Activated CD4-positive, alpha-beta memory T cell treated with anti-CD3 and anti-CD28 coated beads for 36 hours (primary cell): ENCODE measurements at regions not wholly inside any gene's neighbourhood (a gene's known extent, or its start where the extent isn't known, plus 50 kb on each side); places are given as distances from the start of the nearest gene placed in this dataset.

Experiments used
- CTCF ChIA-PET: fragments of 350-600 bp; sonication (Branson Sonifier 250); formaldehyde crosslinking; loops from one replicate; lab custom pipeline; 2021; ENCODE audit warnings: antibody characterized with exemption, inconsistent platforms; lab: Charles Lee
- POLR2A ChIA-PET: fragments of 350-600 bp; sonication (Branson Sonifier 250); formaldehyde crosslinking; loops from one replicate; lab custom pipeline; 2021; ENCODE audit warnings: antibody characterized with exemption; lab: Charles Lee
- DNase-seq: peaks from one replicate; pipeline ENCODE4 v3.0.0-alpha.2; 2020
- H3K27ac Mint-ChIP-seq: one replicate; pipeline ENCODE4 v1.8.0; 2021; ENCODE audit warnings: mixed read lengths
- H3K27me3 Mint-ChIP-seq: one replicate; pipeline ENCODE4 v1.8.0; 2021; ENCODE audit warnings: mixed read lengths
- H3K36me3 Mint-ChIP-seq: one replicate; pipeline ENCODE4 v1.8.0; 2021; ENCODE audit warnings: mixed read lengths
- H3K4me1 Mint-ChIP-seq: one replicate; pipeline ENCODE4 v1.8.0; 2021; ENCODE audit warnings: low read depth, mixed read lengths
- H3K4me3 Mint-ChIP-seq: one replicate; pipeline ENCODE4 v1.8.0; 2021; ENCODE audit warnings: mild to moderate bottlenecking, mixed read lengths
- H3K9me3 Mint-ChIP-seq: one replicate; pipeline ENCODE4 v1.8.0; 2021; ENCODE audit warnings: mixed read lengths
- intact Hi-C: fragments of 100-400 bp; cut with micrococcal nuclease; formaldehyde crosslinking; loops from one replicate; pipeline ENCODE4 v1.15.1; 2023

DNA sequence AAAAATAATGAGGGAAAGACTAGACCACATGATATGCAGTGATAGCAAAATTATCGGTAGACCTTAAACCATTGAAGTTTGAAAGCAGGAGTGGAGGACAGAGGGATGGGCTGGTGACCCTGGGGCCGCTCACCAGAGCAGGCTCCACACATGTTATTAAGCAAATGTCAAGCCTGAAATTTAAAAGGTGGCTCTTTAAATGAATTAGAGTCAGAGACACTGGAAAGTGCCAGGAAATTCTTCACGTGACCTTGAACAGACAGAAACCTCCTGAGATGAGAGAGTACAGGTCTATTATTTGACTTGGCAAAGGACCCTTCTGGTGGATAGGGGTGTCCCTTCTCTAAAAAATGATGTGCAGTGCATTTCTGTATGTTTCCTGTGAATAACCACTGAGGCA lies 111.0 kb upstream of the CPEB4 start:
- Mint-ChIP-seq H3K27ac (no peak overlapping the region), H3K4me1 (peaks cover 12% of the 10 kb centered on the region), H3K27me3 (no peaks in the 10 kb centered on the region), H3K4me3 (no peak overlapping the region), H3K9me3 (no peaks in the 10 kb centered on the region), H3K36me3 (no peaks in the 10 kb centered on the region)
- no peak for DNase-seq
- intact Hi-C loops: no loop called here
- CTCF ChIA-PET: no interaction called here
- POLR2A ChIA-PET: no interaction called here

DNA sequence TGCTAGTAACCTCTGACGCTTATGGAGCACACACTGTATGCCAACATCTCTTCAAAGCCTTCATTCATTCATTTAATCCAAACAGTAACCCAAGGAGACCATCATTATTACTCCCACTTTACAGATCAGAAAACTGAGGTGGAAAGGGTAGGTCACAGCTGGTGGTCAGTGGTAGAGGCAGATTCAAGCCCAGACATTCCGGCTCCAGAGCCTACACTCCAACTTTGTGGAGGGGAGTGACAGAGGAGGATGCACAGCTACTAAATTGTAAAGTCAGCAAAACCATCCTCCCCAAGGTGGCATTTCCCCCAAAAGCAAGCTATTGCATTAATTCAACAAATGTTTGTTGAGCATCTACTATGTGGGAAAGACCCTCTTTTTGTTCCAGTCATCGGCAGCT lies 110.5 kb upstream of the CPEB4 start:
- Mint-ChIP-seq H3K36me3 (no peaks in the 10 kb centered on the region), H3K4me1 (peaks cover 17% of the 10 kb centered on the region), H3K4me3 (no peak overlapping the region), H3K9me3 (no peaks in the 10 kb centered on the region), H3K27me3 (no peaks in the 10 kb centered on the region), H3K27ac (no peak overlapping the region)
- POLR2A ChIA-PET: no interaction called here
- CTCF ChIA-PET: no interaction called here
- intact Hi-C loops: no loop called here
- no peak for DNase-seq

GRCh38 chr5:173778152-173778782 lies 109.9 kb upstream of the CPEB4 start:
- ChIA-PET POLR2A (no interaction called here), CTCF (no interaction called here)
- H3K27ac Mint-ChIP-seq: no peak overlapping the region

GRCh38 chr5:173778784-173779304 lies 109.3 kb upstream of the CPEB4 start:
- intact Hi-C loops: no loop called here
- H3K36me3 Mint-ChIP-seq: no peaks in the 10 kb centered on the region
- no peaks in the 10 kb centered on the region for H3K9me3 Mint-ChIP-seq
- no peak for DNase-seq
- CTCF ChIA-PET: no interaction called here
- H3K27me3 Mint-ChIP-seq: no peaks in the 10 kb centered on the region
- POLR2A ChIA-PET: no interaction called here
- H3K27ac Mint-ChIP-seq: no peak overlapping the region
- no peak overlapping the region for H3K4me3 Mint-ChIP-seq
- H3K4me1 Mint-ChIP-seq: peaks cover 20% of the 10 kb centered on the region

More at GRCh38 chr5:173778152-173778782, 109.9 kb upstream of the CPEB4 start:
- intact Hi-C loops: no loop called here
- Mint-ChIP-seq H3K4me1 (peaks cover 20% of the 10 kb centered on the region), H3K4me3 (no peak overlapping the region), H3K36me3 (no peaks in the 10 kb centered on the region), H3K9me3 (no peaks in the 10 kb centered on the region), H3K27me3 (no peaks in the 10 kb centered on the region)
- DNase-seq: no peak

DNA sequence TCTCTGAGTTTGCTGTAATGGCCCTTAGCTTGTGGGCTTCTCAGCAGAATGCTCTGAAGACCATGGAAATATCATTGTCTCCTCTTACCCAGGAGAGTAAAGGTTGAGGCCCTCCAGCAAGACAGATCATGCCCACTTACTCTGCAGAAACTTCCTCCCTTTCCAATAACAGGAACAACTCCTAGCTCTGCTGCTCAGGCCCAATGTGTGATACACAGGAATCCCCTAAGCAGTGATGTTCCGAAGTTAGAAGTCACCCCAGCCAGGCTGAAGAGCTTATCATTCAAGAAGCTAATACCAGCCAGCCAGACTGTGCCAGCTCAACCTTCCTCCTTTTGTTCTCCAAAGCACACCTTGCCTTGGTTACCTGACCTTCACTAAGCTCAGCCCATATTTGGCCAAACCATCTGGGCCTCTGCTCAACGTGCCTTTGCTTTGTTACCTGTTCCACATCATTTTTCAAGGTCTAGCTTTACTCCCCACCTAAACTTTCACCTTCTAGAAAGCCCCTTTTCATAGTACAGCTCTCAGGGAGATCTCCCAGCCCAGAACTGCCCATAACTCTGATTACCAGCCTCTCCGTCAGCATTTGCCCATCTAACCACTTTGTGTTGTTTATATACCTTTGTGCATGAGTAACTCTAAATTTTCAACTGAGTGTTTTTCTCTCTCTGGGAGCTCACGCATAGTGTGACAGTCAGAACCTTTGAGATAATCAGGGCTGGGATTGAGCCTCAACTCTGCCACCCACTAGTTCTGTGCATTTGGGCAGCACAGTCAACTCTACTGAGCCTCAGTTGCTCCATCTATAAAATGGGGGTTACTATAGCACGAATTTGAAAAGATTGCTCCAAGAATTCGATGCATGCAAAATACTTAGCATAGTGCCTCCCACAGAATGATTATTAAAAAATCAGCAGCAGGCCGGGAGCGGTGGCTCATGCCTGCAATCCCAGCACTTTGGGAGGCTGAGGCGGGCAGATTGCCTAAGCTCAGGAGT lies 107.6 kb upstream of the CPEB4 start:
- intact Hi-C loops: loop anchor here (5.0 kb wide), 2 partner anchors 107 to 137 kb away; partner anchors contain the start of gene CPEB4
- POLR2A ChIA-PET: interaction anchor here (1.1 kb wide), 1 partner anchor 164 kb away, joined by 3 read pairs; the partner anchor contains the start of gene BOD1
- Mint-ChIP-seq H3K9me3 (no peaks in the 10 kb centered on the region), H3K4me3 (no peak overlapping the region), H3K36me3 (no peaks in the 10 kb centered on the region), H3K27me3 (no peaks in the 10 kb centered on the region), H3K27ac (no peak overlapping the region), H3K4me1 (peaks cover 22% of the 10 kb centered on the region)
- CTCF ChIA-PET: interaction anchor here (0.5 to 1.0 kb wide), 4 partner anchors 117 to 172 kb away, joined by 3 read pairs; no protein-coding TSS in a partner anchor
- no peak for DNase-seq

DNA sequence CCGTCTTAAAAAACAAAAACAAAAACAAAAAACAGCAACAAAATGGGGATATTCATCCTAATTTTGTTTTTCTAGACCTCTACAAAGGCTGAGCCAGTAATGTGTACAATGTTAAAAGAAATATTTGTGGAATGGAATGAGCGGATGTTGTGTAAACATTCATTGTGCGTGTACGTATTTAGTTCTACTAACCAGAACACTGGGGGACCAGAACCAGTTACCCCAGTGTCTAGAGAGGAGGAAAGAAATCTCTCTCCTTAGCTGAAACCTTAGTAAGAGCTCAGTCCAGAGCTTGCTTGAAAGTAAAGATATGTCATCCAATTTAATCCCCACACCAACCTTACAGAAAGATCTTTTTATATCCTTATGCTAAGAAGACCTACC lies 106.7 kb upstream of the CPEB4 start:
- no peaks in the 10 kb centered on the region for H3K9me3 Mint-ChIP-seq
- H3K27ac Mint-ChIP-seq: peak overlapping the region; percentile 93
- H3K36me3 Mint-ChIP-seq: no peaks in the 10 kb centered on the region
- intact Hi-C loops: loop anchor here (5.0 kb wide), 2 partner anchors 106 to 136 kb away; partner anchors contain the start of gene CPEB4
- no peak overlapping the region for H3K4me3 Mint-ChIP-seq
- DNase-seq: no peak
- ChIA-PET POLR2A (no interaction called here), CTCF (no interaction called here)
- no peaks in the 10 kb centered on the region for H3K27me3 Mint-ChIP-seq
- H3K4me1 Mint-ChIP-seq: peaks cover 29% of the 10 kb centered on the region

DNA sequence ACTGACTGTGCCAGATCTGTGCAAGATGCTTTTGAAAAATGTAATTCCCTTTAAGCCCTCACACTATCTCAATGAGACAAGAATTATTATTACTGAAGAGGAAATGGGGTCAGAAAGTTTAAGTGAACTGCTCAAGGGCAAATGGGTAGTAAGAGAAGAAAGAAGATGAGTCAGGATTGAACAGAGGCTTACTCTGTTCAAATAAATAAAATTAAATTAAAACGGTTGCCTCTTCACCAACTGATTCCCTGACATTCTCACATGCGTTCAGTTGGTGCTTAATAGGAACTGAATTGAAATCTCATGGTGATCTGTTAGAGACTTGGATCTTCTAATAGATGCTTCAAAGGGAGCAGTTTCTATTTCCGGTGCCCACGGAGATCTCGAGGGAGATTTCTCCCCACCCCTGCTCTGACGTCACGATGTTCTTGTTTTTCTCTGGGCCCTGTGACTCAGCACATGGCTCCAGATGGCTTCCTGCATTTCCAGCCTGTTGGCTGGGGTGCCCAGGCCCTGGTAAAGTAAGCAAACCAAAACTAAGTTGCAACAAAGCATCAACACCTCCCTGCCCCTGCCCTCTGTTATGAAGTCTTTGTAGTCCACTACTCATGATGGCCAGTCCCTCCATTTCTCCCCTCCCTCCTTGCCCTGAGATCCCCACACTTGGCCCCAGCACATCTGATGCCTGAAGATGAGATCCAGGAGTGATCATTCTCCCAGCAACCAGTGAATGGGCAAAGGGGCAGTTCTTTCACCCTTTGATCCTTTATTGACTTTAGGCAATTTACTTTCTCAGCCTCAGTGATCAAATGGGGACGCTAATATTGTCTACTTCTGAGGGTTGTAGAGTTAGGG lies 106.1 kb upstream of the CPEB4 start:
- peak overlapping the region; percentile 30 for H3K4me3 Mint-ChIP-seq
- CTCF ChIA-PET: no interaction called here
- POLR2A ChIA-PET: no interaction called here

GRCh38 chr5:173782671-173783101 lies 105.5 kb upstream of the CPEB4 start:
- POLR2A ChIA-PET: no interaction called here
- CTCF ChIA-PET: no interaction called here
- intact Hi-C loops: loop anchor here (5.0 kb wide), 2 partner anchors 105 to 135 kb away; partner anchors contain the start of gene CPEB4

More for the DNA sequence above, 106.1 kb upstream of the CPEB4 start:
- Mint-ChIP-seq H3K4me1 (peaks cover 33% of the 10 kb centered on the region), H3K9me3 (no peaks in the 10 kb centered on the region), H3K27me3 (no peaks in the 10 kb centered on the region), H3K27ac (peak overlapping the region; percentile 93), H3K36me3 (no peaks in the 10 kb centered on the region)
- intact Hi-C loops: loop anchor here (5.0 kb wide), 2 partner anchors 105 to 135 kb away; partner anchors contain the start of gene CPEB4
- DNase-seq: peak; percentile 79

GRCh38 chr5:173783371-173783770 lies 104.8 kb upstream of the CPEB4 start:
- H3K27me3 Mint-ChIP-seq: no peaks in the 10 kb centered on the region
- ChIA-PET CTCF (no interaction called here), POLR2A (no interaction called here)
- H3K36me3 Mint-ChIP-seq: no peaks in the 10 kb centered on the region
- intact Hi-C loops: loop anchor here (5.0 kb wide), 2 partner anchors 104 to 134 kb away; partner anchors contain the start of gene CPEB4
- H3K4me3 Mint-ChIP-seq: no peak overlapping the region
- peaks cover 33% of the 10 kb centered on the region for H3K4me1 Mint-ChIP-seq
- no peak for DNase-seq
- H3K27ac Mint-ChIP-seq: no peak overlapping the region
- H3K9me3 Mint-ChIP-seq: no peaks in the 10 kb centered on the region

More at GRCh38 chr5:173782671-173783101, 105.5 kb upstream of the CPEB4 start:
- H3K27me3 Mint-ChIP-seq: no peaks in the 10 kb centered on the region
- no peak overlapping the region for H3K4me3 Mint-ChIP-seq
- H3K27ac Mint-ChIP-seq: peak overlapping the region; percentile 93
- no peaks in the 10 kb centered on the region for H3K36me3 Mint-ChIP-seq
- no peaks in the 10 kb centered on the region for H3K9me3 Mint-ChIP-seq
- H3K4me1 Mint-ChIP-seq: peaks cover 33% of the 10 kb centered on the region
- DNase-seq: no peak

DNA sequence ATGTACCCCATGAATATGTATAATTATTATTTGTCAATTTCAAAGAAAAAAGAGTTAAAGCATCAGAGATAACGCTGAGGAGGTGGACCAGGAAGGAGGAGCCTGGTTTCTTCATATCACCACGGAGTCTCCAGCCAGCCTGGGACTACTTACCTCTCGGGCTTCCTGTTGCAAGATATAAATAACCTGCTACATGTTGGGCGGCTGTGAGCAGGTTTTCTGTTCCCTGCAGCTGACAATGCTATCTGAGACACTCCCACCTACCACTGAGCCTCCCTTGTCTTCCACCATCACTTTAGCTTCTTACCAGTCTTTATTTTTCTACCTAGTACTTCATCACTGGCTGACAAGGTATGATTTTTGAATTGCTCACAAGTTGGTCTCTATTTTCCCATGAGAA lies 102.7 kb upstream of the CPEB4 start:
- Mint-ChIP-seq H3K27ac (no peak overlapping the region), H3K4me3 (no peak overlapping the region), H3K4me1 (peaks cover 35% of the 10 kb centered on the region), H3K27me3 (no peaks in the 10 kb centered on the region), H3K36me3 (no peaks in the 10 kb centered on the region), H3K9me3 (no peaks in the 10 kb centered on the region)
- ChIA-PET CTCF (no interaction called here), POLR2A (no interaction called here)
- intact Hi-C loops: no loop called here
- no peak for DNase-seq

DNA sequence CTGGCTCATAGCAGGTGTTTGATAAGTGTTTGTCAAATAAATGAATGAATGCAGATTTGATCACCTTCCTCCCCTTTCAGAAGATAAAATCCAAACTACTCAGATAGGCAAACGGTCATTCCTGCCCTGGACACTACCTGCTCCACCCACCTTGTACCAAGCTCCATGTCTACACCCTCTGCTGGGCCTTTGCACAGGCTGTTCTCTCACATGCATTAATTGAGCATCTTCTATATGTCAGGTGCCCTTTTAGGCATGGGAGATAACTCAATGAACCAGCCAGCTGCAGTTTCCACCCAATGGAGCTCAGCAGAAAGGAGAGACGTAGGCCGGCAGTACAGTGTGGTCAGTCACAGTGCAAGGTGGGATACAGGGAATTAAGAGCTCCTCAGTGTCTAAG lies 102.3 kb upstream of the CPEB4 start:
- POLR2A ChIA-PET: interaction anchor here (1.0 kb wide), 1 partner anchor 10 kb away, joined by 3 read pairs; no protein-coding TSS in a partner anchor
- intact Hi-C loops: no loop called here
- no peak overlapping the region for H3K27ac Mint-ChIP-seq

More for the DNA sequence above, 102.3 kb upstream of the CPEB4 start:
- no peak for DNase-seq
- no peaks in the 10 kb centered on the region for H3K9me3 Mint-ChIP-seq
- H3K4me3 Mint-ChIP-seq: no peak overlapping the region
- H3K36me3 Mint-ChIP-seq: no peaks in the 10 kb centered on the region
- H3K27me3 Mint-ChIP-seq: no peaks in the 10 kb centered on the region
- peaks cover 35% of the 10 kb centered on the region for H3K4me1 Mint-ChIP-seq
- CTCF ChIA-PET: interaction anchor here (1.0 kb wide), 1 partner anchor 139 kb away, joined by 4 read pairs; no protein-coding TSS in a partner anchor
